Testis (tissue), 2 donors: ENCODE measurements at regions not wholly inside any gene's neighbourhood (a gene's known extent, or its start where the extent isn't known, plus 50 kb on each side); places are given as distances from the start of the nearest gene placed in this dataset.

Experiments
- CTCF ChIP-seq, 3 experiments: fragments of 450-650 bp in 2 of 3; fragments of 200-600 bp in 1 of 3; sonication (generic) in 1 of 3; IDR thresholded peaks; one replicate each; pipeline ENCODE4 v1.5.1; 2016 to 2019; ENCODE audit warnings: antibody characterized with exemption in 3 of 3, mild to moderate bottlenecking in 2 of 3, moderate library complexity in 1 of 3
- POLR2A ChIP-seq: fragments of 450-650 bp; IDR thresholded peaks from one replicate; pipeline ENCODE4 v1.6.1; 2017; ENCODE audit warnings: antibody characterized with exemption, mild to moderate bottlenecking, moderate library complexity

DNA sequence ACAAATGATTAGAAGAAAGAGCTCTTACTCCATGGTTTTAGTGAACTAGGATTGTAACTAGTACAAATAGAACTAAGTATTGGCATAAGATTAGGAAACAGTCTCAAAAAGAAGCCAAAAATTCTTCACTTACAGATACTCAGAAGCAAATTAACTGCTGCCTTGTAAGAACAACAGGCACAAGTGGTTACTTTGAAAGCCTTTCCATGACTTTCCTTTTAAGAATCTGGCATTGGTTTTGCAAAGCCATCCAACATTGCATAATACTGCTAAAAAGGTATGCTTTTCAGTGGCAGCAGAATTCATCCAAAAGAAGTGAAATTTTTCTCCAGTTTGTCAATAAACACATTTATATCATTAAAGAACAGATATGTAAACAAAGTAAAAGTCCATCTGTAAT, 126.8 kb upstream of the ODAD2 start:
- TF ChIP-seq CTCF (IDR thresholded peaks at IDR 0.05), result no peak
- no peak for TF ChIP-seq POLR2A
